Fibroblast of lung (primary cell): ENCODE measurements at regions not wholly inside any gene's neighbourhood (a gene's known extent, or its start where the extent isn't known, plus 50 kb on each side); places are given as distances from the start of the nearest gene placed in this dataset.
A peak's percentile ranks its signal among the peaks of the same experiment; 100 is the strongest.

Experiments used
- DNase-seq, 2 donors: peaks; one replicate each; pipeline versions ENCODE4 v3.0.0 to v3.0.0-alpha.2; 2010; ENCODE audit warnings: low read depth in 2 of 2
- H2AFZ ChIP-seq: 2 replicates; pipeline ENCODE4 v1.5.1; 2012; ENCODE audit warnings: low read length, control low read depth, inconsistent platforms
- H3K27ac ChIP-seq: 2 replicates; pipeline ENCODE4 v1.5.1; 2011; ENCODE audit warnings: low read length, control low read depth; ENCODE audit not compliant: insufficient read depth
- H3K27me3 ChIP-seq: 2 replicates; pipeline ENCODE4 v1.5.1; 2011; ENCODE audit warnings: mild to moderate bottlenecking, low read length; ENCODE audit not compliant: control insufficient read depth, insufficient read depth
- H3K36me3 ChIP-seq: 2 replicates; pipeline ENCODE4 v1.5.1; 2011; ENCODE audit warnings: low read length; ENCODE audit not compliant: control insufficient read depth, insufficient read depth
- H3K4me1 ChIP-seq: 2 replicates; pipeline ENCODE4 v1.5.1; 2011; ENCODE audit warnings: low read length; ENCODE audit not compliant: control insufficient read depth, insufficient read depth; ENCODE audit errors: extremely low read depth
- H3K4me2 ChIP-seq: 2 replicates; pipeline ENCODE4 v1.5.1; 2011; ENCODE audit warnings: low read length, control low read depth; ENCODE audit not compliant: insufficient read depth; ENCODE audit errors: extremely low read depth
- H3K4me3 ChIP-seq, 4 experiments: fragments of 200-600 bp in 1 of 4; sonication (generic) in 1 of 4; replicated peaks in 1 of 4; 2 replicates each; pipeline ENCODE4 v1.5.1; 2011 to 2016; ENCODE audit warnings: low read length in 4 of 4, low read depth in 3 of 4, mild to moderate bottlenecking in 3 of 4, control low read depth in 2 of 4, inconsistent platforms in 1 of 4, mixed read lengths in 1 of 4; ENCODE audit not compliant: insufficient read depth in 1 of 4; ENCODE audit errors: control extremely low read depth in 1 of 4
- H3K79me2 ChIP-seq: 2 replicates; pipeline ENCODE4 v1.5.1; 2012; ENCODE audit warnings: mild to moderate bottlenecking, low read length, inconsistent platforms; ENCODE audit not compliant: control insufficient read depth, insufficient read depth
- H3K9ac ChIP-seq: 2 replicates; pipeline ENCODE4 v1.5.1; 2011; ENCODE audit warnings: mild to moderate bottlenecking, low read length, control low read depth; ENCODE audit not compliant: insufficient read depth
- H3K9me3 ChIP-seq: 2 replicates; pipeline ENCODE4 v1.5.1; 2012; ENCODE audit warnings: low read depth, low read length; ENCODE audit not compliant: control insufficient read depth, insufficient read depth
- H4K20me1 ChIP-seq: 2 replicates; pipeline ENCODE4 v1.5.1; 2011; ENCODE audit warnings: low read length; ENCODE audit not compliant: control insufficient read depth, insufficient read depth; ENCODE audit errors: extremely low read depth
- EZH2 ChIP-seq: IDR thresholded peaks from 2 replicates; pipeline ENCODE4 v1.5.1; 2012; ENCODE audit warnings: low read length, control low read depth, mild to moderate bottlenecking; ENCODE audit errors: missing control alignments
- TF ChIP-seq, protein P1 (sequence below), 2 donors: IDR thresholded peaks in 1 of 2; conservative IDR thresholded peaks in 1 of 2; 1 replicate in 1 of 2; 2 replicates in 1 of 2; pipeline ENCODE4 v1.5.1; 2011 to 2012; ENCODE audit warnings: low read length in 2 of 2, control low read depth in 1 of 2, inconsistent platforms in 1 of 2, low read depth in 1 of 2, mild to moderate bottlenecking in 1 of 2

DNA sequence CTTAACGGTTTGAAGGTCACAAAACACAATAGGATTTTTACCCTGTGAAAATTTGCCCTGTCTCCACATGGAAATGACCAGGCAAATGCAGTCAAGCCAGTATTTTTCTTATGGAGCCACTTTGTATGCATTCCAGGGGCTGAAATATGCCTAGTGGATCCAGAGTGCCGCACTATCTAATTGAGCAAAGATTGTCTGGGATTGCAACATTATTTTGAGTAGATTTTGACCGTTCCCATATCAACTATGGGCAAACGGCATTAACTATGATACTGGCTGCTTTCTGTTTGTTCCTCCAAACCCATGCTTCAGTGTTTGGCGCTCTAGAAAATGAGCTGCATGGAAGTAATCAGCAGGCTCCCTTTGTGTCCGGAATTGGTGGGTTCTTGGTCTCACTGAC, 223.0 kb downstream of the BTG1 start:
- Histone ChIP-seq H3K9ac (no peak overlapping the region), H3K4me1 (no peaks in the 10 kb centered on the region), H3K27ac (no peak overlapping the region), H3K4me3 (no peak overlapping the region), H3K4me2 (no peak overlapping the region), H3K27me3 (no peaks in the 10 kb centered on the region), H3K36me3 (no peaks in the 10 kb centered on the region), H3K9me3 (no peaks in the 10 kb centered on the region), H2AFZ (no peak overlapping the region), H3K79me2 (no peaks in the 10 kb centered on the region), H4K20me1 (no peaks in the 10 kb centered on the region)
- peak in 1 of 2 donors; percentile 23 for DNase-seq
- TF ChIP-seq, protein P1, sequence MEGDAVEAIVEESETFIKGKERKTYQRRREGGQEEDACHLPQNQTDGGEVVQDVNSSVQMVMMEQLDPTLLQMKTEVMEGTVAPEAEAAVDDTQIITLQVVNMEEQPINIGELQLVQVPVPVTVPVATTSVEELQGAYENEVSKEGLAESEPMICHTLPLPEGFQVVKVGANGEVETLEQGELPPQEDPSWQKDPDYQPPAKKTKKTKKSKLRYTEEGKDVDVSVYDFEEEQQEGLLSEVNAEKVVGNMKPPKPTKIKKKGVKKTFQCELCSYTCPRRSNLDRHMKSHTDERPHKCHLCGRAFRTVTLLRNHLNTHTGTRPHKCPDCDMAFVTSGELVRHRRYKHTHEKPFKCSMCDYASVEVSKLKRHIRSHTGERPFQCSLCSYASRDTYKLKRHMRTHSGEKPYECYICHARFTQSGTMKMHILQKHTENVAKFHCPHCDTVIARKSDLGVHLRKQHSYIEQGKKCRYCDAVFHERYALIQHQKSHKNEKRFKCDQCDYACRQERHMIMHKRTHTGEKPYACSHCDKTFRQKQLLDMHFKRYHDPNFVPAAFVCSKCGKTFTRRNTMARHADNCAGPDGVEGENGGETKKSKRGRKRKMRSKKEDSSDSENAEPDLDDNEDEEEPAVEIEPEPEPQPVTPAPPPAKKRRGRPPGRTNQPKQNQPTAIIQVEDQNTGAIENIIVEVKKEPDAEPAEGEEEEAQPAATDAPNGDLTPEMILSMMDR (conservative IDR thresholded peaks at IDR 0.05 in 1 of 2, IDR thresholded peaks at IDR 0.05 in 1 of 2; ENCODE audit: low read depth in 1 of 2, low read length in 2 of 2): no peak
- TF ChIP-seq EZH2: no peak

DNA sequence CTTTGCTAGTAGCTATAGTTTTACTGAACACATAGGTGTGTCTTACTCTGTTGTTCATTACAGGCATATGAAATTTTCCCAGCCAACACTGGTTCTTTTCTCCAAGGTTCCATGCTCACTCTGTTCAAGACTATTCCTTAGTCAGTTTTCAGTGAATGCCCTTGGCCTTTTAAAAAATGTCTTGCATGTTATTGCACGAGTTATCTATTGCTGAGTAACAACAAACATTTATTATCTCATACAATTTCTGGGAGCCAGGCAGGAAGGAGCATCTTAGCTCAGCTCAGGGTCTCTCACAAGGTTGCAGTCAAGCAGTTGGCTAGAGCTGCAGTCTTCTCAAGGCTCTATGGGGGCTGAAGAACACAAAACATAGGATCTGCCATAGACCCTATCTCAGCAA, 223.5 kb downstream of the BTG1 start:
- Histone ChIP-seq H3K27me3 (no peaks in the 10 kb centered on the region), H3K27ac (no peak overlapping the region), H3K4me3 (no peak overlapping the region), H3K9me3 (no peaks in the 10 kb centered on the region), H4K20me1 (no peaks in the 10 kb centered on the region), H3K4me2 (no peak overlapping the region), H3K36me3 (no peaks in the 10 kb centered on the region), H3K9ac (no peak overlapping the region), H3K79me2 (no peaks in the 10 kb centered on the region), H3K4me1 (no peaks in the 10 kb centered on the region), H2AFZ (no peak overlapping the region)
- peak in 1 of 2 donors; percentile 6 for DNase-seq
- TF ChIP-seq, protein P1 (conservative IDR thresholded peaks at IDR 0.05 in 1 of 2, IDR thresholded peaks at IDR 0.05 in 1 of 2; ENCODE audit: low read depth in 1 of 2, low read length in 2 of 2): no peak
- TF ChIP-seq EZH2: no peak

GRCh38 chr12:91921555-91921954, 224.1 kb downstream of the BTG1 start:
- no peak for TF ChIP-seq EZH2
- TF ChIP-seq, protein P1 (conservative IDR thresholded peaks at IDR 0.05 in 1 of 2, IDR thresholded peaks at IDR 0.05 in 1 of 2; ENCODE audit: low read depth in 1 of 2, low read length in 2 of 2): no peak

More at GRCh38 chr12:91921555-91921954, 224.1 kb downstream of the BTG1 start:
- Histone ChIP-seq H3K36me3 (no peaks in the 10 kb centered on the region), H2AFZ (no peak overlapping the region), H3K9me3 (no peaks in the 10 kb centered on the region), H4K20me1 (no peaks in the 10 kb centered on the region), H3K4me1 (no peaks in the 10 kb centered on the region), H3K4me3 (no peak overlapping the region), H3K79me2 (no peaks in the 10 kb centered on the region), H3K27ac (no peak overlapping the region), H3K9ac (no peak overlapping the region), H3K4me2 (no peak overlapping the region), H3K27me3 (no peaks in the 10 kb centered on the region)
- no peak for DNase-seq
